ENCODE measurements at regions not wholly inside any gene's neighbourhood (a gene's known extent, or its start where the extent isn't known, plus 50 kb on each side); places are given as distances from the start of the nearest gene placed in this dataset.

DNA sequence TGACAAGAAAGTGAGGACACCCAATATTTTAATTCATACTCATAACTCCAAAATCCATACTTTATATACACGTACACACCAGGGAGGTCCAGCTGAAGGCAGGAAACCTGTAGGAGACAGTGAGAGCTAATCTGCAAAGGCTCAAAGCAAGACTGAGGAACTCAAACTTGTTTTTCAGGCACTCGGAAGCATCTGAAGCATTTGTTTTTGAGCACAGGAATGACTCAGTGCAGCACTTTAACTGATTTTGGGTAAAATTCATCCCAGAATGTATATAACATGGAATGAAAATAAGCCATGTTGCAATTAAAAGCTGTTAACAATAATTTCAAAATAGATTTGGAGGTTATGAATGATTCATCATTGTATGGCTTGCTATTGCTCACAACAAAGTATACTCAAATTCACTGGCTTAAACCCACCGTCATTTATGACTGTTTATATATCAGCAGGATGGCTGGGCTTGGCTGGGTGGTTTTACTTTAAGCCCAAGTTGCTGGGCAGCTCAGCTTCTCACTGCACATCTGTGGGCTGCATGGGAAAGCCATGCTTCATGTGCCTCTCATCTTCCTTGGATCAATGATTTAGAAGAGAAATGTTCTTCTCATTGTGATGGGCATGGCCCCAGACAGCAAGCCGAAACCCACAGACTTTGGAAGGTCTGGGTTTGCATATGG, 177.0 kb downstream of the RFC3 start:
- TF ChIP-seq GLIS3 (CRISPR knock-in tag; IDR thresholded peaks at IDR 0.05) = no peak
- TF ChIP-seq ZFP30 (CRISPR knock-in tag; IDR thresholded peaks at IDR 0.05) = no peak
- TF ChIP-seq, protein P1, sequence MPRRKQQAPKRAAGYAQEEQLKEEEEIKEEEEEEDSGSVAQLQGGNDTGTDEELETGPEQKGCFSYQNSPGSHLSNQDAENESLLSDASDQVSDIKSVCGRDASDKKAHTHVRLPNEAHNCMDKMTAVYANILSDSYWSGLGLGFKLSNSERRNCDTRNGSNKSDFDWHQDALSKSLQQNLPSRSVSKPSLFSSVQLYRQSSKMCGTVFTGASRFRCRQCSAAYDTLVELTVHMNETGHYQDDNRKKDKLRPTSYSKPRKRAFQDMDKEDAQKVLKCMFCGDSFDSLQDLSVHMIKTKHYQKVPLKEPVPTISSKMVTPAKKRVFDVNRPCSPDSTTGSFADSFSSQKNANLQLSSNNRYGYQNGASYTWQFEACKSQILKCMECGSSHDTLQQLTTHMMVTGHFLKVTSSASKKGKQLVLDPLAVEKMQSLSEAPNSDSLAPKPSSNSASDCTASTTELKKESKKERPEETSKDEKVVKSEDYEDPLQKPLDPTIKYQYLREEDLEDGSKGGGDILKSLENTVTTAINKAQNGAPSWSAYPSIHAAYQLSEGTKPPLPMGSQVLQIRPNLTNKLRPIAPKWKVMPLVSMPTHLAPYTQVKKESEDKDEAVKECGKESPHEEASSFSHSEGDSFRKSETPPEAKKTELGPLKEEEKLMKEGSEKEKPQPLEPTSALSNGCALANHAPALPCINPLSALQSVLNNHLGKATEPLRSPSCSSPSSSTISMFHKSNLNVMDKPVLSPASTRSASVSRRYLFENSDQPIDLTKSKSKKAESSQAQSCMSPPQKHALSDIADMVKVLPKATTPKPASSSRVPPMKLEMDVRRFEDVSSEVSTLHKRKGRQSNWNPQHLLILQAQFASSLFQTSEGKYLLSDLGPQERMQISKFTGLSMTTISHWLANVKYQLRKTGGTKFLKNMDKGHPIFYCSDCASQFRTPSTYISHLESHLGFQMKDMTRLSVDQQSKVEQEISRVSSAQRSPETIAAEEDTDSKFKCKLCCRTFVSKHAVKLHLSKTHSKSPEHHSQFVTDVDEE (CRISPR knock-in tag; IDR thresholded peaks at IDR 0.05) = no peak
- TF ChIP-seq, protein P2, sequence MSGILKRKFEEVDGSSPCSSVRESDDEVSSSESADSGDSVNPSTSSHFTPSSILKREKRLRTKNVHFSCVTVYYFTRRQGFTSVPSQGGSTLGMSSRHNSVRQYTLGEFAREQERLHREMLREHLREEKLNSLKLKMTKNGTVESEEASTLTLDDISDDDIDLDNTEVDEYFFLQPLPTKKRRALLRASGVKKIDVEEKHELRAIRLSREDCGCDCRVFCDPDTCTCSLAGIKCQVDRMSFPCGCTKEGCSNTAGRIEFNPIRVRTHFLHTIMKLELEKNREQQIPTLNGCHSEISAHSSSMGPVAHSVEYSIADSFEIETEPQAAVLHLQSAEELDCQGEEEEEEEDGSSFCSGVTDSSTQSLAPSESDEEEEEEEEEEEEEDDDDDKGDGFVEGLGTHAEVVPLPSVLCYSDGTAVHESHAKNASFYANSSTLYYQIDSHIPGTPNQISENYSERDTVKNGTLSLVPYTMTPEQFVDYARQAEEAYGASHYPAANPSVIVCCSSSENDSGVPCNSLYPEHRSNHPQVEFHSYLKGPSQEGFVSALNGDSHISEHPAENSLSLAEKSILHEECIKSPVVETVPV (CRISPR knock-in tag; IDR thresholded peaks at IDR 0.05) = no peak
- no peak for ATAC-seq

DNA sequence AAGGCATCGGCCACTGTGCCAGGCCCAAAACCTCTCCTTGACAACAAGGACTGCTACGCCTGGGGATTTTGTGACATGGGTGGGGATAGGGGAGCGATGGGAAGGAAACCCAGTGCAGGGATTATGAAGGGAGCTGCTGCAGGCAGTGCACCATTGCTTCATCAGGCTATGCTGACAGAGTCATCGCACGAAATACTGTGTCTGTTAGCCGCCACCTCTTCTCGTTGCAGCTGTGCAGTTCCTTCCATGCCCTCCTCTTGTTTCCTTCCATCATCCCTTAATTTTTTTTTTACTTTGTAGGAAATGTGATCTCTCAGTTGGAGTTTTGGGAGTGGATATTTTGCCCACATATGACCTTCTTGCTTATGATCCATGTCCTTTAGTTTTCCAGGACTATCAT, 178.7 kb downstream of the RFC3 start:
- TF ChIP-seq, protein P2 (CRISPR knock-in tag; IDR thresholded peaks at IDR 0.05) = no peak
- no peak for TF ChIP-seq ZNF565 (CRISPR knock-in tag; conservative IDR thresholded peaks at IDR 0.05; ENCODE audit: low read depth)
- TF ChIP-seq, protein P3, sequence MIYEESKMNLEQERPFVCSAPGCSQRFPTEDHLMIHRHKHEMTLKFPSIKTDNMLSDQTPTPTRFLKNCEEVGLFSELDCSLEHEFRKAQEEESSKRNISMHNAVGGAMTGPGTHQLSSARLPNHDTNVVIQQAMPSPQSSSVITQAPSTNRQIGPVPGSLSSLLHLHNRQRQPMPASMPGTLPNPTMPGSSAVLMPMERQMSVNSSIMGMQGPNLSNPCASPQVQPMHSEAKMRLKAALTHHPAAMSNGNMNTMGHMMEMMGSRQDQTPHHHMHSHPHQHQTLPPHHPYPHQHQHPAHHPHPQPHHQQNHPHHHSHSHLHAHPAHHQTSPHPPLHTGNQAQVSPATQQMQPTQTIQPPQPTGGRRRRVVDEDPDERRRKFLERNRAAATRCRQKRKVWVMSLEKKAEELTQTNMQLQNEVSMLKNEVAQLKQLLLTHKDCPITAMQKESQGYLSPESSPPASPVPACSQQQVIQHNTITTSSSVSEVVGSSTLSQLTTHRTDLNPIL (CRISPR knock-in tag; IDR thresholded peaks at IDR 0.05; ENCODE audit: low read depth) = no peak
- TF ChIP-seq, protein P4, sequence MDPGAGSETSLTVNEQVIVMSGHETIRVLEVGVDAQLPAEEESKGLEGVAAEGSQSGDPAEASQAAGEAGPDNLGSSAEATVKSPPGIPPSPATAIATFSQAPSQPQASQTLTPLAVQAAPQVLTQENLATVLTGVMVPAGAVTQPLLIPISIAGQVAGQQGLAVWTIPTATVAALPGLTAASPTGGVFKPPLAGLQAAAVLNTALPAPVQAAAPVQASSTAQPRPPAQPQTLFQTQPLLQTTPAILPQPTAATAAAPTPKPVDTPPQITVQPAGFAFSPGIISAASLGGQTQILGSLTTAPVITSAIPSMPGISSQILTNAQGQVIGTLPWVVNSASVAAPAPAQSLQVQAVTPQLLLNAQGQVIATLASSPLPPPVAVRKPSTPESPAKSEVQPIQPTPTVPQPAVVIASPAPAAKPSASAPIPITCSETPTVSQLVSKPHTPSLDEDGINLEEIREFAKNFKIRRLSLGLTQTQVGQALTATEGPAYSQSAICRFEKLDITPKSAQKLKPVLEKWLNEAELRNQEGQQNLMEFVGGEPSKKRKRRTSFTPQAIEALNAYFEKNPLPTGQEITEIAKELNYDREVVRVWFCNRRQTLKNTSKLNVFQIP (CRISPR knock-in tag; IDR thresholded peaks at IDR 0.05; ENCODE audit: borderline replicate concordance, low read depth) = no peak
- TF ChIP-seq, protein P5, sequence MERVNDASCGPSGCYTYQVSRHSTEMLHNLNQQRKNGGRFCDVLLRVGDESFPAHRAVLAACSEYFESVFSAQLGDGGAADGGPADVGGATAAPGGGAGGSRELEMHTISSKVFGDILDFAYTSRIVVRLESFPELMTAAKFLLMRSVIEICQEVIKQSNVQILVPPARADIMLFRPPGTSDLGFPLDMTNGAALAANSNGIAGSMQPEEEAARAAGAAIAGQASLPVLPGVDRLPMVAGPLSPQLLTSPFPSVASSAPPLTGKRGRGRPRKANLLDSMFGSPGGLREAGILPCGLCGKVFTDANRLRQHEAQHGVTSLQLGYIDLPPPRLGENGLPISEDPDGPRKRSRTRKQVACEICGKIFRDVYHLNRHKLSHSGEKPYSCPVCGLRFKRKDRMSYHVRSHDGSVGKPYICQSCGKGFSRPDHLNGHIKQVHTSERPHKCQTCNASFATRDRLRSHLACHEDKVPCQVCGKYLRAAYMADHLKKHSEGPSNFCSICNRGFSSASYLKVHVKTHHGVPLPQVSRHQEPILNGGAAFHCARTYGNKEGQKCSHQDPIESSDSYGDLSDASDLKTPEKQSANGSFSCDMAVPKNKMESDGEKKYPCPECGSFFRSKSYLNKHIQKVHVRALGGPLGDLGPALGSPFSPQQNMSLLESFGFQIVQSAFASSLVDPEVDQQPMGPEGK (CRISPR knock-in tag; IDR thresholded peaks at IDR 0.05; ENCODE audit: borderline replicate concordance) = no peak
- no peak for TF ChIP-seq ZNF8 (CRISPR knock-in tag; IDR thresholded peaks at IDR 0.05)
- no peak for TF ChIP-seq ZC3H10 (CRISPR knock-in tag; IDR thresholded peaks at IDR 0.05)
- TF ChIP-seq ESRRG (CRISPR knock-in tag; IDR thresholded peaks at IDR 0.05) = no peak
- TF ChIP-seq SNAI2 (CRISPR knock-in tag; IDR thresholded peaks at IDR 0.05) = no peak
- TF ChIP-seq CSDC2 (CRISPR knock-in tag; IDR thresholded peaks at IDR 0.05) = no peak
- TF ChIP-seq, protein P1 (CRISPR knock-in tag; IDR thresholded peaks at IDR 0.05) = no peak
- no peak for TF ChIP-seq RARB (CRISPR knock-in tag; IDR thresholded peaks at IDR 0.05)
- no peak for TF ChIP-seq ZFP30 (CRISPR knock-in tag; IDR thresholded peaks at IDR 0.05)
- TF ChIP-seq TOX (CRISPR knock-in tag; IDR thresholded peaks at IDR 0.05; ENCODE audit: borderline replicate concordance) = no peak
- TF ChIP-seq GLIS3 (CRISPR knock-in tag; IDR thresholded peaks at IDR 0.05) = no peak
- TF ChIP-seq ISL1 (CRISPR knock-in tag; IDR thresholded peaks at IDR 0.05) = no peak
- no peak for TF ChIP-seq OSR1 (CRISPR knock-in tag; IDR thresholded peaks at IDR 0.05)
- no peak for TF ChIP-seq ARNTL (CRISPR knock-in tag; IDR thresholded peaks at IDR 0.05; ENCODE audit: borderline replicate concordance, low read depth)
- no peak for ATAC-seq

Data from SK-N-SH treated with all-trans-retinoic acid at 6 μM for 48 hours (cell line).